CD14-positive monocyte (primary cell): ENCODE measurements at regions not wholly inside any gene's neighbourhood (a gene's known extent, or its start where the extent isn't known, plus 50 kb on each side); places are given as distances from the start of the nearest gene placed in this dataset.

Source experiments
- DNase-seq, 3 donors: peaks; one replicate each; pipeline ENCODE4 v3.0.0-alpha.2; 2011 to 2022
- H2AFZ ChIP-seq: 2 replicates; pipeline ENCODE4 v1.6.0; 2012; ENCODE audit warnings: mild to moderate bottlenecking, low read depth, low read length, inconsistent platforms; ENCODE audit not compliant: insufficient read depth, poor library complexity, severe bottlenecking
- H3K27ac ChIP-seq, 2 donors: 1 replicate in 1 of 2; 2 replicates in 1 of 2; pipeline ENCODE4 v1.5.1; 2012 to 2013; ENCODE audit warnings: low read length in 2 of 2, control low read depth in 1 of 2, inconsistent platforms in 1 of 2, low read depth in 1 of 2, mild to moderate bottlenecking in 1 of 2
- H3K27me3 ChIP-seq, 2 donors: one replicate each; pipeline versions ENCODE4 v1.6.0 to v1.6.1; 2011 to 2013; ENCODE audit warnings: low read length in 2 of 2; ENCODE audit not compliant: control insufficient read depth in 2 of 2, insufficient read depth in 2 of 2
- H3K36me3 ChIP-seq, 2 donors: replicated peaks in 1 of 2; 1 replicate in 1 of 2; 2 replicates in 1 of 2; pipeline versions ENCODE4 v1.5.1 to v1.6.1; 2012 to 2013; ENCODE audit warnings: low read length in 2 of 2, control low read depth in 1 of 2, inconsistent platforms in 1 of 2, mild to moderate bottlenecking in 1 of 2; ENCODE audit not compliant: insufficient read depth in 2 of 2, control insufficient read depth in 1 of 2
- H3K4me1 ChIP-seq, 2 donors: 1 replicate in 1 of 2; 2 replicates in 1 of 2; pipeline versions ENCODE4 v1.5.1 to v1.6.1; 2012 to 2013; ENCODE audit warnings: low read length in 2 of 2, control low read depth in 1 of 2, inconsistent platforms in 1 of 2, mild to moderate bottlenecking in 1 of 2, moderate library complexity in 1 of 2; ENCODE audit not compliant: insufficient read depth in 2 of 2, control insufficient read depth in 1 of 2
- H3K4me2 ChIP-seq: replicated peaks from 2 replicates; pipeline ENCODE3; 2012; ENCODE audit warnings: low read length, moderate library complexity, mild to moderate bottlenecking; ENCODE audit not compliant: poor library complexity, severe bottlenecking; ENCODE audit errors: extremely low read depth
- H3K4me3 ChIP-seq, 3 experiments: fragments of 200-600 bp in 1 of 3; sonication (generic) in 1 of 3; replicated peaks in 1 of 3; 1 replicate in 2 of 3; 2 replicates in 1 of 3; pipeline ENCODE4 v1.5.1; 2011 to 2013; ENCODE audit warnings: low read length in 3 of 3, mild to moderate bottlenecking in 3 of 3, control low read depth in 2 of 3, low read depth in 2 of 3, inconsistent platforms in 1 of 3, moderate library complexity in 1 of 3
- H3K79me2 ChIP-seq: 2 replicates; pipeline ENCODE4 v1.6.0; 2012; ENCODE audit warnings: mild to moderate bottlenecking, control low read depth, inconsistent platforms, low read length, moderate library complexity; ENCODE audit not compliant: insufficient read depth
- H3K9ac ChIP-seq: 2 replicates; pipeline ENCODE4 v1.6.0; 2017; ENCODE audit warnings: low read length, mild to moderate bottlenecking; ENCODE audit not compliant: insufficient read depth, poor library complexity, severe bottlenecking
- H3K9me3 ChIP-seq, 2 donors: replicated peaks in 1 of 2; 1 replicate in 1 of 2; 2 replicates in 1 of 2; pipeline versions ENCODE4 v1.5.1 to v1.6.1; 2012 to 2013; ENCODE audit warnings: low read length in 2 of 2, control low read depth in 1 of 2; ENCODE audit not compliant: control insufficient read depth in 1 of 2, insufficient read depth in 1 of 2
- H4K20me1 ChIP-seq: 2 replicates; pipeline ENCODE4 v1.6.0; 2012; ENCODE audit warnings: mild to moderate bottlenecking, low read length, control low read depth, moderate library complexity; ENCODE audit not compliant: insufficient read depth
- H3K27ac Mint-ChIP-seq, 7 donors: one replicate each; pipeline ENCODE4 v1.8.0; 2020; ENCODE audit warnings: mild to moderate bottlenecking in 7 of 7, mixed read lengths in 7 of 7, moderate library complexity in 6 of 7, inconsistent platforms in 2 of 7
- H3K27me3 Mint-ChIP-seq, 3 donors: one replicate each; pipeline ENCODE4 v1.8.0; 2021 to 2022; ENCODE audit warnings: low read depth in 3 of 3, mild to moderate bottlenecking in 3 of 3, mixed read lengths in 3 of 3, moderate library complexity in 3 of 3, inconsistent platforms in 1 of 3
- H3K36me3 Mint-ChIP-seq, 2 donors: one replicate each; pipeline ENCODE4 v1.8.0; 2020; ENCODE audit warnings: mixed read lengths in 2 of 2, inconsistent platforms in 1 of 2, mild to moderate bottlenecking in 1 of 2
- H3K4me1 Mint-ChIP-seq: one replicate; pipeline ENCODE4 v1.8.0; 2020; ENCODE audit warnings: mild to moderate bottlenecking, mixed read lengths
- H3K4me3 Mint-ChIP-seq, 2 donors: one replicate each; pipeline ENCODE4 v1.8.0; 2020; ENCODE audit warnings: mild to moderate bottlenecking in 2 of 2, mixed read lengths in 2 of 2, moderate library complexity in 1 of 2
- H3K9me3 Mint-ChIP-seq, 7 donors: one replicate each; pipeline ENCODE4 v1.8.0; 2020 to 2022; ENCODE audit warnings: mixed read lengths in 7 of 7, mild to moderate bottlenecking in 6 of 7, moderate library complexity in 6 of 7, inconsistent platforms in 2 of 7
- WGBS: methylation state at CpG from one replicate; pipeline ENCODE4 v1.1.5; 2013; ENCODE audit warnings: missing lambda C conversion rate; ENCODE audit not compliant: insufficient coverage; 5-methylcytosine and 5-hydroxymethylcytosine counted together
- intact Hi-C, 2 donors: fragments of 100-400 bp; cut with micrococcal nuclease; formaldehyde crosslinking; loops; one replicate each; pipeline versions ENCODE4 v1.15.0 to v1.15.1; 2023
- TF ChIP-seq, protein P1 (sequence below): fragments of 200-600 bp; IDR thresholded peaks from one replicate; pipeline ENCODE4 v1.8.0; 2022; ENCODE audit warnings: antibody characterized with exemption, mild to moderate bottlenecking

DNA sequence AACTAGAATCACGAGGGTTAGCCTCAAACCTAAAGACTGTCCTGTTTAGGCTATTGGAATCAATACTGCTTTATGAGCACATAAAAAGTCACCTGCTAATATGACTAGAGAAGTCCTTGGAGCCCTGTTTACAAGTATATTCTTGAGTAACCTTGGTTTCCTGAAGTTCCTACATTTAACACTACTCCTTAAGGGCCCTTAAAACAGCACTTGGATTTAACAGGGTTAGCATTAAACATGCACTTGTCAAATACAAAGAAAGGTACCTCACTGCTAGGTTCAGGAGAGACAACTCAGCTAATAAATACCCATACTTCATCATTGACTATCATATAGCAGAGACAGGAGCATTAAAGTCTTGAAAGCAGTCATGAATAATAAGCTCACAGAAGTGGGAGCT lies 96.7 kb downstream of the SLC5A7 start:
- no peak overlapping the region for H3K4me3 Mint-ChIP-seq
- DNase-seq: no peak
- no peaks in the 10 kb centered on the region for H3K4me1 Mint-ChIP-seq
- intact Hi-C loops: no loop called here
- H3K9ac ChIP-seq: no peak overlapping the region
- H2AFZ ChIP-seq: no peak overlapping the region
- no peak overlapping the region for H3K27ac ChIP-seq
- H3K9me3 ChIP-seq: no peaks in the 10 kb centered on the region
- H3K36me3 Mint-ChIP-seq: no peaks in the 10 kb centered on the region
- H3K27me3 ChIP-seq: no peaks in the 10 kb centered on the region
- H3K79me2 ChIP-seq: no peaks in the 10 kb centered on the region
- no peaks in the 10 kb centered on the region for H3K36me3 ChIP-seq
- no peak overlapping the region for H3K4me3 ChIP-seq
- peaks cover 0 to 1% (median 0%) of the 10 kb centered on the region in 3 donors for H3K27me3 Mint-ChIP-seq
- H4K20me1 ChIP-seq: no peaks in the 10 kb centered on the region
- H3K4me1 ChIP-seq: no peaks in the 10 kb centered on the region
- H3K27ac Mint-ChIP-seq: no peak overlapping the region
- no CpG with 5 or more reads among the region's 1 CpG for WGBS
- H3K9me3 Mint-ChIP-seq: peaks cover 0 to 1% (median 0%) of the 10 kb centered on the region in 7 donors
- no peak overlapping the region for H3K4me2 ChIP-seq
- TF ChIP-seq, protein P1, sequence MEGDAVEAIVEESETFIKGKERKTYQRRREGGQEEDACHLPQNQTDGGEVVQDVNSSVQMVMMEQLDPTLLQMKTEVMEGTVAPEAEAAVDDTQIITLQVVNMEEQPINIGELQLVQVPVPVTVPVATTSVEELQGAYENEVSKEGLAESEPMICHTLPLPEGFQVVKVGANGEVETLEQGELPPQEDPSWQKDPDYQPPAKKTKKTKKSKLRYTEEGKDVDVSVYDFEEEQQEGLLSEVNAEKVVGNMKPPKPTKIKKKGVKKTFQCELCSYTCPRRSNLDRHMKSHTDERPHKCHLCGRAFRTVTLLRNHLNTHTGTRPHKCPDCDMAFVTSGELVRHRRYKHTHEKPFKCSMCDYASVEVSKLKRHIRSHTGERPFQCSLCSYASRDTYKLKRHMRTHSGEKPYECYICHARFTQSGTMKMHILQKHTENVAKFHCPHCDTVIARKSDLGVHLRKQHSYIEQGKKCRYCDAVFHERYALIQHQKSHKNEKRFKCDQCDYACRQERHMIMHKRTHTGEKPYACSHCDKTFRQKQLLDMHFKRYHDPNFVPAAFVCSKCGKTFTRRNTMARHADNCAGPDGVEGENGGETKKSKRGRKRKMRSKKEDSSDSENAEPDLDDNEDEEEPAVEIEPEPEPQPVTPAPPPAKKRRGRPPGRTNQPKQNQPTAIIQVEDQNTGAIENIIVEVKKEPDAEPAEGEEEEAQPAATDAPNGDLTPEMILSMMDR: no peak

DNA sequence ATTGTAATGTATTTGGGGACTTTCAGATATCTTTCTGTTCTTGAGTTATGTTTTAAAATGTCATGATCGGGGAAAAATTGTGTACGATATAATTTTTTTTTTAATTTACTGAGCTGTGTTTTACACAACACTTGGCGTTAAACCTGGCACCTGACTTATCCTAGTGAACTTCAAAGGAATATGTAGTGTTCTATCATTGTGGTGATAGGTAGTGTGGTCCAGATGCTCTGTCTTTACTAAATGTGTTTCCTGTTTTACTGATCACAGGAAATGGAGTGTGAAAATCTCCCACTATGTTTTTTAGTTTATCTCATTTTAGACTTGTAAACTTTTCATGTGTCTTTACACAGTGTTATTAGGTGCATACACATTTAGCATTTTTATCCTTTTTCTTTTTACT lies 98.0 kb downstream of the SLC5A7 start:
- intact Hi-C loops: no loop called here
- Histone ChIP-seq H3K79me2 (no peaks in the 10 kb centered on the region), H3K27ac (no peak overlapping the region), H3K27me3 (no peaks in the 10 kb centered on the region), H3K36me3 (no peaks in the 10 kb centered on the region), H3K4me1 (no peaks in the 10 kb centered on the region), H3K4me3 (no peak overlapping the region), H3K4me2 (no peak overlapping the region), H4K20me1 (no peaks in the 10 kb centered on the region), H3K9me3 (peaks cover 6 to 8% of the 10 kb centered on the region in 2 donors), H2AFZ (no peak overlapping the region), H3K9ac (no peak overlapping the region)
- H3K36me3 Mint-ChIP-seq: no peaks in the 10 kb centered on the region
- H3K4me1 Mint-ChIP-seq: no peaks in the 10 kb centered on the region
- TF ChIP-seq, protein P1: no peak
- peaks cover 0 to 1% (median 0%) of the 10 kb centered on the region in 3 donors for H3K27me3 Mint-ChIP-seq
- DNase-seq: no peak
- H3K9me3 Mint-ChIP-seq: peaks cover 0 to 6% (median 0%) of the 10 kb centered on the region in 7 donors
- WGBS: 60% methylated on average over 1 of the region's 3 CpGs
- no peak overlapping the region for H3K4me3 Mint-ChIP-seq
- no peak overlapping the region for H3K27ac Mint-ChIP-seq
